GM23338 (cell line): ENCODE measurements at regions not wholly inside any gene's neighbourhood (a gene's known extent, or its start where the extent isn't known, plus 50 kb on each side); places are given as distances from the start of the nearest gene placed in this dataset.

Experiments used
- CREB1 ChIP-seq: fragments of 250-450 bp; sonication (Bioruptor Pico); IDR thresholded peaks from 2 replicates; pipeline ENCODE4 v1.5.0; 2020; ENCODE audit warnings: low read depth, mild to moderate bottlenecking, moderate library complexity
- CTCF ChIP-seq, 2 experiments: fragments of 200-600 bp in 1 of 2; sonication (generic) in 1 of 2; conservative IDR thresholded peaks; 2 replicates each; pipeline versions ENCODE4 v1.5.1 to v1.6.1; 2016 to 2017; ENCODE audit warnings: antibody characterized with exemption in 2 of 2, low read depth in 2 of 2, mild to moderate bottlenecking in 2 of 2, moderate library complexity in 1 of 2
- EZH2 ChIP-seq: fragments of 200-600 bp; sonication (generic); IDR thresholded peaks from one replicate; pipeline ENCODE4 v1.8.0; 2017; ENCODE audit warnings: antibody characterized with exemption, mild to moderate bottlenecking, low read depth; ENCODE audit not compliant: unreplicated experiment
- JUNB ChIP-seq: IDR thresholded peaks from one replicate; pipeline ENCODE4 v1.6.1; 2016; ENCODE audit warnings: antibody characterized with exemption; ENCODE audit not compliant: unreplicated experiment
- POLR2AphosphoS5 ChIP-seq: IDR thresholded peaks from 2 replicates; pipeline ENCODE4 v1.6.1; 2016; ENCODE audit warnings: antibody characterized with exemption, low read depth
- REST ChIP-seq: IDR thresholded peaks from one replicate; pipeline ENCODE4 v1.6.1; 2018; ENCODE audit warnings: antibody characterized with exemption; ENCODE audit not compliant: unreplicated experiment
- STAT1 ChIP-seq: IDR thresholded peaks from one replicate; pipeline ENCODE4 v1.6.1; 2016; ENCODE audit warnings: antibody characterized with exemption; ENCODE audit not compliant: unreplicated experiment
- ZNF331 ChIP-seq: fragments of 250-450 bp; sonication (Bioruptor Pico); IDR thresholded peaks from 2 replicates; pipeline ENCODE4 v1.5.0; 2020; ENCODE audit warnings: low read depth, mild to moderate bottlenecking, moderate library complexity

- no peak for TF ChIP-seq POLR2AphosphoS5
- no peak for TF ChIP-seq CTCF (conservative IDR thresholded peaks at IDR 0.05; ENCODE audit: low read depth in 2 of 2)
- no peak for TF ChIP-seq ZNF331 (CRISPR knock-in tag)
- no peak for TF ChIP-seq EZH2
- TF ChIP-seq REST = no peak
- no peak for TF ChIP-seq CREB1 (CRISPR knock-in tag)
- no peak for TF ChIP-seq STAT1
- no peak for TF ChIP-seq JUNB
Observed at GRCh38 chr2:56580242-56580641, 396.5 kb downstream of the CCDC85A start.
